HL-60 (cell line): ENCODE measurements at regions not wholly inside any gene's neighbourhood (a gene's known extent, or its start where the extent isn't known, plus 50 kb on each side); places are given as distances from the start of the nearest gene placed in this dataset.

Experiments used
- DNase-seq, 2 experiments: peaks; one replicate each; pipeline ENCODE4 v3.0.0-alpha.2; 2010 to 2020; ENCODE audit warnings: low read depth in 1 of 2, low spot score in 1 of 2
- H3K27ac ChIP-seq: fragments of 250-450 bp; sonication (Bioruptor Pico); replicated peaks from 2 replicates; pipeline ENCODE4 v1.5.1; 2020; ENCODE audit warnings: mild to moderate bottlenecking, moderate library complexity
- H3K27me3 ChIP-seq: fragments of 250-450 bp; sonication (Bioruptor Pico); 2 replicates; pipeline ENCODE4 v1.5.1; 2021; ENCODE audit warnings: mild to moderate bottlenecking, moderate library complexity; ENCODE audit not compliant: insufficient read depth, poor library complexity, severe bottlenecking
- H3K4me3 ChIP-seq: replicated peaks from 2 replicates; pipeline ENCODE4 v1.5.1; 2011; ENCODE audit warnings: mild to moderate bottlenecking, control low read depth, low read length; ENCODE audit not compliant: insufficient read depth
- CTCF ChIP-seq: IDR thresholded peaks from one replicate; pipeline ENCODE4 v1.5.1; 2011; ENCODE audit warnings: low read length, control low read depth, inconsistent platforms; ENCODE audit not compliant: insufficient read depth
- GABPA ChIP-seq: IDR thresholded peaks from 2 replicates; pipeline ENCODE4 v1.6.1; 2012; ENCODE audit warnings: low read depth
- POLR2AphosphoS5 ChIP-seq: IDR thresholded peaks from 2 replicates; pipeline ENCODE4 v1.6.1; 2012; ENCODE audit warnings: low read depth
- REST ChIP-seq: IDR thresholded peaks from 2 replicates; pipeline ENCODE4 v1.6.1; 2012; ENCODE audit warnings: low read depth; ENCODE audit not compliant: insufficient replicate concordance
- SPI1 ChIP-seq: IDR thresholded peaks from 2 replicates; pipeline ENCODE4 v1.6.1; 2012; ENCODE audit warnings: low read depth, mild to moderate bottlenecking, borderline replicate concordance

GRCh38 chr1:170277985-170278384, 132.2 kb downstream of the NTMT2 start:
- Histone ChIP-seq H3K4me3 (no peak overlapping the region), H3K27ac (no peak overlapping the region), H3K27me3 (no peaks in the 10 kb centered on the region)
- TF ChIP-seq POLR2AphosphoS5 (no peak), SPI1 (no peak), REST (no peak), CTCF (no peak), GABPA (no peak)
- no peak for DNase-seq

- H3K27me3 ChIP-seq, result no peaks in the 10 kb centered on the region
- no peak overlapping the region for H3K27ac ChIP-seq
- TF ChIP-seq POLR2AphosphoS5, result no peak
- no peak for TF ChIP-seq CTCF
- TF ChIP-seq GABPA, result no peak
- no peak for TF ChIP-seq REST
- no peak for TF ChIP-seq SPI1
- DNase-seq, result no peak
- H3K4me3 ChIP-seq, result no peak overlapping the region
Measured at GRCh38 chr1:170284016-170284415, 138.3 kb downstream of the NTMT2 start.

- H3K27me3 ChIP-seq, result no peaks in the 10 kb centered on the region
- TF ChIP-seq SPI1 (no peak), POLR2AphosphoS5 (no peak), REST (no peak), GABPA (no peak), CTCF (no peak)
- no peak for DNase-seq
- no peak overlapping the region for H3K27ac ChIP-seq
- H3K4me3 ChIP-seq, result no peak overlapping the region
Measured at GRCh38 chr1:170284512-170284911, 138.8 kb downstream of the NTMT2 start.
